ENCODE measurements at regions not wholly inside any gene's neighbourhood (a gene's known extent, or its start where the extent isn't known, plus 50 kb on each side); places are given as distances from the start of the nearest gene placed in this dataset.
A peak's percentile ranks its signal among the peaks of the same experiment; 100 is the strongest.

GRCh38 chr18:42292654-42293053 lies 337.6 kb downstream of the PIK3C3 start:
- Histone ChIP-seq H3K4me1 (ENCODE audit: control insufficient read depth in 2 of 2, insufficient read depth in 2 of 2, low read length in 2 of 2) (no peaks in the 10 kb centered on the region), H3K36me3 (ENCODE audit: control insufficient read depth in 2 of 2, insufficient read depth in 2 of 2, low read length in 1 of 2) (no peaks in the 10 kb centered on the region), H3K27ac (ENCODE audit: low read depth in 1 of 2, low read length in 1 of 2) (no peak overlapping the region), H3K9me3 (ENCODE audit: control insufficient read depth in 2 of 2, insufficient read depth in 1 of 2, low read length in 1 of 2) (no peaks in the 10 kb centered on the region), H3K4me3 (ENCODE audit: low read length in 2 of 2) (no peak overlapping the region), H3K27me3 (ENCODE audit: control insufficient read depth in 2 of 2, insufficient read depth in 1 of 2, low read length in 1 of 2) (no peaks in the 10 kb centered on the region)
- no peak for DNase-seq (ENCODE audit: low read depth in 6 of 9, low spot score in 9 of 9)
- WGBS = 92% methylated on average over 2 of the region's 2 CpGs

GRCh38 chr18:42296192-42296591 lies 341.2 kb downstream of the PIK3C3 start:
- Histone ChIP-seq H3K4me1 (ENCODE audit: control insufficient read depth in 2 of 2, insufficient read depth in 2 of 2, low read length in 2 of 2) (no peaks in the 10 kb centered on the region), H3K36me3 (ENCODE audit: control insufficient read depth in 2 of 2, insufficient read depth in 2 of 2, low read length in 1 of 2) (no peaks in the 10 kb centered on the region), H3K27ac (ENCODE audit: low read depth in 1 of 2, low read length in 1 of 2) (no peak overlapping the region), H3K27me3 (ENCODE audit: control insufficient read depth in 2 of 2, insufficient read depth in 1 of 2, low read length in 1 of 2) (no peaks in the 10 kb centered on the region), H3K4me3 (ENCODE audit: low read length in 2 of 2) (no peak overlapping the region), H3K9me3 (ENCODE audit: control insufficient read depth in 2 of 2, insufficient read depth in 1 of 2, low read length in 1 of 2) (no peaks in the 10 kb centered on the region)
- DNase-seq (ENCODE audit: low read depth in 6 of 9, low spot score in 9 of 9) = no peak
- WGBS = 99% methylated on average over 1 of the region's 1 CpG

- no peak for DNase-seq (ENCODE audit: low read depth in 6 of 9, low spot score in 9 of 9)
- Histone ChIP-seq H3K4me3 (ENCODE audit: low read length in 2 of 2) (no peak overlapping the region), H3K27me3 (ENCODE audit: control insufficient read depth in 2 of 2, insufficient read depth in 1 of 2, low read length in 1 of 2) (no peaks in the 10 kb centered on the region), H3K4me1 (ENCODE audit: control insufficient read depth in 2 of 2, insufficient read depth in 2 of 2, low read length in 2 of 2) (no peaks in the 10 kb centered on the region), H3K36me3 (ENCODE audit: control insufficient read depth in 2 of 2, insufficient read depth in 2 of 2, low read length in 1 of 2) (no peaks in the 10 kb centered on the region), H3K9me3 (ENCODE audit: control insufficient read depth in 2 of 2, insufficient read depth in 1 of 2, low read length in 1 of 2) (no peaks in the 10 kb centered on the region), H3K27ac (ENCODE audit: low read depth in 1 of 2, low read length in 1 of 2) (no peak overlapping the region)
Observed at GRCh38 chr18:42296723-42297122, 341.7 kb downstream of the PIK3C3 start.

- Histone ChIP-seq H3K27ac (ENCODE audit: low read depth in 1 of 2, low read length in 1 of 2) (no peak overlapping the region), H3K9me3 (ENCODE audit: control insufficient read depth in 2 of 2, insufficient read depth in 1 of 2, low read length in 1 of 2) (no peaks in the 10 kb centered on the region), H3K36me3 (ENCODE audit: control insufficient read depth in 2 of 2, insufficient read depth in 2 of 2, low read length in 1 of 2) (no peaks in the 10 kb centered on the region), H3K4me1 (ENCODE audit: control insufficient read depth in 2 of 2, insufficient read depth in 2 of 2, low read length in 2 of 2) (no peaks in the 10 kb centered on the region), H3K4me3 (ENCODE audit: low read length in 2 of 2) (no peak overlapping the region), H3K27me3 (ENCODE audit: control insufficient read depth in 2 of 2, insufficient read depth in 1 of 2, low read length in 1 of 2) (no peaks in the 10 kb centered on the region)
- DNase-seq (ENCODE audit: low read depth in 6 of 9, low spot score in 9 of 9) = peak; percentile 9 to 62 (median 24)
- WGBS = 57% methylated on average over 15 of the region's 15 CpGs
Observed at GRCh38 chr18:42298759-42299675, 344.0 kb downstream of the PIK3C3 start.

- DNase-seq (ENCODE audit: low read depth in 6 of 9, low spot score in 9 of 9) = no peak
- Histone ChIP-seq H3K4me1 (ENCODE audit: control insufficient read depth in 2 of 2, insufficient read depth in 2 of 2, low read length in 2 of 2) (no peaks in the 10 kb centered on the region), H3K27me3 (ENCODE audit: control insufficient read depth in 2 of 2, insufficient read depth in 1 of 2, low read length in 1 of 2) (no peaks in the 10 kb centered on the region), H3K9me3 (ENCODE audit: control insufficient read depth in 2 of 2, insufficient read depth in 1 of 2, low read length in 1 of 2) (no peaks in the 10 kb centered on the region), H3K27ac (ENCODE audit: low read depth in 1 of 2, low read length in 1 of 2) (no peak overlapping the region), H3K36me3 (ENCODE audit: control insufficient read depth in 2 of 2, insufficient read depth in 2 of 2, low read length in 1 of 2) (no peaks in the 10 kb centered on the region), H3K4me3 (ENCODE audit: low read length in 2 of 2) (no peak overlapping the region)
- WGBS = 87% methylated on average over 3 of the region's 3 CpGs
Observed at GRCh38 chr18:42305869-42306593, 351.0 kb downstream of the PIK3C3 start.

GRCh38 chr18:42306594-42306980 lies 351.6 kb downstream of the PIK3C3 start:
- Histone ChIP-seq H3K9me3 (ENCODE audit: control insufficient read depth in 2 of 2, insufficient read depth in 1 of 2, low read length in 1 of 2) (no peaks in the 10 kb centered on the region), H3K36me3 (ENCODE audit: control insufficient read depth in 2 of 2, insufficient read depth in 2 of 2, low read length in 1 of 2) (no peaks in the 10 kb centered on the region), H3K4me3 (ENCODE audit: low read length in 2 of 2) (no peak overlapping the region), H3K27ac (ENCODE audit: low read depth in 1 of 2, low read length in 1 of 2) (no peak overlapping the region), H3K4me1 (ENCODE audit: control insufficient read depth in 2 of 2, insufficient read depth in 2 of 2, low read length in 2 of 2) (no peaks in the 10 kb centered on the region), H3K27me3 (ENCODE audit: control insufficient read depth in 2 of 2, insufficient read depth in 1 of 2, low read length in 1 of 2) (no peaks in the 10 kb centered on the region)
- DNase-seq (ENCODE audit: low read depth in 6 of 9, low spot score in 9 of 9) = no peak

GRCh38 chr18:42310956-42311355 lies 355.9 kb downstream of the PIK3C3 start:
- H3K4me3 ChIP-seq (ENCODE audit: low read length in 2 of 2) = no peak overlapping the region
- 86% methylated on average over 3 of the region's 3 CpGs for WGBS

GRCh38 chr18:42326752-42327151 lies 371.7 kb downstream of the PIK3C3 start:
- H3K27ac ChIP-seq (ENCODE audit: low read depth in 1 of 2, low read length in 1 of 2) = no peak overlapping the region
- H3K4me3 ChIP-seq (ENCODE audit: low read length in 2 of 2) = no peak overlapping the region
- WGBS = 93% methylated on average over 1 of the region's 1 CpG
- no peaks in the 10 kb centered on the region for H3K27me3 ChIP-seq (ENCODE audit: control insufficient read depth in 2 of 2, insufficient read depth in 1 of 2, low read length in 1 of 2)
- no peaks in the 10 kb centered on the region for H3K36me3 ChIP-seq (ENCODE audit: control insufficient read depth in 2 of 2, insufficient read depth in 2 of 2, low read length in 1 of 2)
- no peaks in the 10 kb centered on the region for H3K9me3 ChIP-seq (ENCODE audit: control insufficient read depth in 2 of 2, insufficient read depth in 1 of 2, low read length in 1 of 2)
- DNase-seq (ENCODE audit: low read depth in 6 of 9, low spot score in 9 of 9) = no peak
- H3K4me1 ChIP-seq (ENCODE audit: control insufficient read depth in 2 of 2, insufficient read depth in 2 of 2, low read length in 2 of 2) = no peaks in the 10 kb centered on the region

More at GRCh38 chr18:42310956-42311355, 355.9 kb downstream of the PIK3C3 start:
- Histone ChIP-seq H3K4me1 (ENCODE audit: control insufficient read depth in 2 of 2, insufficient read depth in 2 of 2, low read length in 2 of 2) (no peaks in the 10 kb centered on the region), H3K27ac (ENCODE audit: low read depth in 1 of 2, low read length in 1 of 2) (no peak overlapping the region), H3K36me3 (ENCODE audit: control insufficient read depth in 2 of 2, insufficient read depth in 2 of 2, low read length in 1 of 2) (no peaks in the 10 kb centered on the region), H3K27me3 (ENCODE audit: control insufficient read depth in 2 of 2, insufficient read depth in 1 of 2, low read length in 1 of 2) (no peaks in the 10 kb centered on the region), H3K9me3 (ENCODE audit: control insufficient read depth in 2 of 2, insufficient read depth in 1 of 2, low read length in 1 of 2) (no peaks in the 10 kb centered on the region)
- no peak for DNase-seq (ENCODE audit: low read depth in 6 of 9, low spot score in 9 of 9)

GRCh38 chr18:42328931-42329330 lies 373.9 kb downstream of the PIK3C3 start:
- Histone ChIP-seq H3K4me3 (ENCODE audit: low read length in 2 of 2) (no peak overlapping the region), H3K4me1 (ENCODE audit: control insufficient read depth in 2 of 2, insufficient read depth in 2 of 2, low read length in 2 of 2) (no peaks in the 10 kb centered on the region), H3K27me3 (ENCODE audit: control insufficient read depth in 2 of 2, insufficient read depth in 1 of 2, low read length in 1 of 2) (no peaks in the 10 kb centered on the region), H3K27ac (ENCODE audit: low read depth in 1 of 2, low read length in 1 of 2) (no peak overlapping the region), H3K36me3 (ENCODE audit: control insufficient read depth in 2 of 2, insufficient read depth in 2 of 2, low read length in 1 of 2) (no peaks in the 10 kb centered on the region), H3K9me3 (ENCODE audit: control insufficient read depth in 2 of 2, insufficient read depth in 1 of 2, low read length in 1 of 2) (no peaks in the 10 kb centered on the region)
- WGBS = 83% methylated on average over 1 of the region's 1 CpG
- no peak for DNase-seq (ENCODE audit: low read depth in 6 of 9, low spot score in 9 of 9)
